ENCODE measurements at regions not wholly inside any gene's neighbourhood (a gene's known extent, or its start where the extent isn't known, plus 50 kb on each side); places are given as distances from the start of the nearest gene placed in this dataset.
"Not testable (repeated sequence)": the region's sequence is repeated elsewhere in the genome, so short reads cannot be mapped to it uniquely, and the experiment has no call there.

DNA sequence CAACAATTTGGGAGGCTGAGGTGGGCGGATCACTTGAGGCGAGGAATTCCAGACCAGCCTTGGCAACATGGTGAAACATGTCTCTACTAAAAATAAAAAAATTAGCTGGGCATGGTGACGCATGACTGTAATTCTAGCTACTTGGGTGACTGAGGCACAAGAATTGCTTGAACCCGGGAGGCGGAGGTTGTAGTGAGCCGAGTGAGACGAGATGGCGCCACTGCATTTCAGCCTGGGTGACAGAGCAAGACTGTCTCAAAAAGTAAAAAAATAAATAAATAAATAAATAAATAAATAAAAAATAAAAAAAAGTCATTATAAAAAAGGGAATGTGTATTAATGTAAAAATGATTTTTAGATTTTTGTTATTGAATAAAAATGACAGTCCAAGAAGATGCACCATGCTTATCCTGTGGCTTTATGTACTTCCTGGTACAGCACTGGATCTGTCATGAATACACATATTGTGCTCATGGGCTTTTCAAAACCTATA is 658.8 kb upstream of the LRRN3 start:
- H3K36me3 ChIP-seq (ENCODE audit: insufficient read depth, insufficient read length, low read length), result no peaks in the 10 kb centered on the region
- H3K9me3 ChIP-seq (ENCODE audit: insufficient read depth, low read length), result no peaks in the 10 kb centered on the region
- H3K27me3 ChIP-seq (ENCODE audit: insufficient read depth, insufficient read length), result no peaks in the 10 kb centered on the region
- H3K9ac ChIP-seq (ENCODE audit: insufficient read length, low read depth), result no peak overlapping the region
- no peak for DNase-seq (ENCODE audit: low read depth, low spot score)
- TF ChIP-seq SUZ12 (IDR thresholded peaks at IDR 0.05; ENCODE audit: extremely low read depth, insufficient read depth, insufficient read length) (no peak), ZNF274 (IDR thresholded peaks at IDR 0.05; ENCODE audit: low read depth, low read length) (no peak), YY1 (IDR thresholded peaks at IDR 0.05; ENCODE audit: insufficient read depth, insufficient read length) (no peak)
- no peaks in the 10 kb centered on the region for H3K4me1 ChIP-seq (ENCODE audit: insufficient read depth, insufficient read length)
- no peak overlapping the region for H3K4me3 ChIP-seq (ENCODE audit: insufficient read length, low read depth)

DNA sequence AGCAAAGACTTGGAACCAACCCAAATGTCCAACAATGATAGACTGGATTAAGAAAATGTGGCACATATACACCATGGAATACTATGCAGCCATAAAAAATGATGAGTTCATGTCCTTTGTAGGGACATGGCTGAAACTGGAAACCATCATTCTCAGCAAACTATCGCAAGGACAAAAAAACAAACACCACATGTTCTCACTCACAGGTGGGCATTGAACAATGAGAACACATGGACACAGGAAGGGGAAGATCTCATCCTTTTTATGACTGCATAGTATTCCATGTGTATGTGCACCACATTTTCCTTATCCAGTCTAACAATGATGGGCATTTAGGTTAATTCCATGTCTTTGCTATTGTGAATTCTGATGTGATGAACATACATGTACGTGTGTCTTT is 652.0 kb upstream of the LRRN3 start:
- not testable (repeated sequence) for H3K4me1 ChIP-seq (ENCODE audit: insufficient read depth, insufficient read length); H3K36me3 ChIP-seq (ENCODE audit: insufficient read depth, insufficient read length, low read length); H3K27me3 ChIP-seq (ENCODE audit: insufficient read depth, insufficient read length); DNase-seq (ENCODE audit: low read depth, low spot score); H3K4me3 ChIP-seq (ENCODE audit: insufficient read length, low read depth); H3K9ac ChIP-seq (ENCODE audit: insufficient read length, low read depth); H3K9me3 ChIP-seq (ENCODE audit: insufficient read depth, low read length)

DNA sequence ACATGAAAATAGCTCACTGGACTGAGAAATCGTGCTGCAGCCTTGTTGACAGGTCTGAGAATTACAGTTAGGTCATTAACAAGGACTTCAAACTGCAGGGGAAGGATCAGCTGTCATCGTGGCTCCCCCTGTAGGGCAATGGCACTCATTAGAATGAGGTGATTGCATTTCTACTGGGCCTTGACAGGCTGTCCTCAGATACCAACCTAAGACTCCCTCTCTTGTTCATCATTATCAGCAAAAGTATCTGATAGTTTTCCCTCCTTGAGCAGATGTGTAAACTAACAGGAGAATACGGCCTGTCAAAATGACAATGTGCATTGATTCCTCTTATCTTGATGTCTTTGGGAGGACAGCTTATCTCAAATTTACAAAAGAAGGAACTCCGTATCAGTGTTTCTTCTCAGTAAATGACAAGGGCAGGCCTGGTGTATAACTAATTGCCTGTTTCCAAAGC is 648.5 kb upstream of the LRRN3 start:
- Histone ChIP-seq H3K27me3 (ENCODE audit: insufficient read depth, insufficient read length) (no peaks in the 10 kb centered on the region), H3K4me1 (ENCODE audit: insufficient read depth, insufficient read length) (no peaks in the 10 kb centered on the region), H3K9me3 (ENCODE audit: insufficient read depth, low read length) (no peaks in the 10 kb centered on the region), H3K4me3 (ENCODE audit: insufficient read length, low read depth) (no peak overlapping the region), H3K9ac (ENCODE audit: insufficient read length, low read depth) (no peak overlapping the region), H3K36me3 (ENCODE audit: insufficient read depth, insufficient read length, low read length) (no peaks in the 10 kb centered on the region)
- TF ChIP-seq ZNF274 (IDR thresholded peaks at IDR 0.05; ENCODE audit: low read depth, low read length) (no peak), SUZ12 (IDR thresholded peaks at IDR 0.05; ENCODE audit: extremely low read depth, insufficient read depth, insufficient read length) (no peak), YY1 (IDR thresholded peaks at IDR 0.05; ENCODE audit: insufficient read depth, insufficient read length) (no peak)
- DNase-seq (ENCODE audit: low read depth, low spot score), result peak; percentile 64

DNA sequence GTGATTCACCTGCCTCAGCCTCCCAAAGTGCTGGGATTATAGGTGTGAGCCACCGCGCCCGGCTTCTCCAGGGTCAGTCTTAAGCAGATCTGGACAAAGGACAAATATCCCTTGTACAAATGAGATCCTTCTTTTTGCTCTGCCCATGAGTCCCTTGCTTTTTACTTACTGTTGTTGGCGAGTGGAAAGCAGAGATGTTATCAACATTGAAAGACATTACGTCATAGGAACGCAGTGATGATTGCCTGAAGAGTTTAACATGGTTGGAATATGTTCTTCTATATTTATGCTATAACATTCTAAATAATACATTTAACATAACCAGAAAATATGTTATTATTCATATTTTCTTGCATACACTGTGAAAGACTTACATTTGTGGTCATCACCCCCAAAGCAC is 644.3 kb upstream of the LRRN3 start:
- no peaks in the 10 kb centered on the region for H3K36me3 ChIP-seq (ENCODE audit: insufficient read depth, insufficient read length, low read length)
- no peak for DNase-seq (ENCODE audit: low read depth, low spot score)
- no peaks in the 10 kb centered on the region for H3K4me1 ChIP-seq (ENCODE audit: insufficient read depth, insufficient read length)
- H3K27me3 ChIP-seq (ENCODE audit: insufficient read depth, insufficient read length), result no peaks in the 10 kb centered on the region
- no peak overlapping the region for H3K4me3 ChIP-seq (ENCODE audit: insufficient read length, low read depth)
- no peak for TF ChIP-seq YY1 (IDR thresholded peaks at IDR 0.05; ENCODE audit: insufficient read depth, insufficient read length)
- TF ChIP-seq ZNF274 (IDR thresholded peaks at IDR 0.05; ENCODE audit: low read depth, low read length), result no peak
- no peak for TF ChIP-seq SUZ12 (IDR thresholded peaks at IDR 0.05; ENCODE audit: extremely low read depth, insufficient read depth, insufficient read length)
- H3K9me3 ChIP-seq (ENCODE audit: insufficient read depth, low read length), result no peaks in the 10 kb centered on the region
- no peak overlapping the region for H3K9ac ChIP-seq (ENCODE audit: insufficient read length, low read depth)

DNA sequence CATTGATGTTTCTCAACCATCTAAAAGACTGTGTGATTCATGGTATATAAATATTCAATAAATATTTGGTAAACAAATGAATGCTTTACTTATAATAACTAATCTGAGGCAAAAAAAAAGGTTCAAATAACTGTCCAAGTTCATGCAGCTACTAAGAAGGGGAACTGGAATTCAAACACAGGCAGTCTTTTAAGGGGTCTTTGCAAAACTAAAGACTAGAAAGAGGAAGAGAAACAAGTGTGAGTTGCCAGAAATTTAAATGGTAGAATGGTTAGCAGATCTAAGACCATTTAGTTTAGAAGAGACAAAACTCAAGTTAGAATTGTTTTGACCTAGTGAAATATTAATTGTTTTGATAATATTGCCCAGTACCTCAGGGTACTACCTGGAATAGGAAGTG is 642.0 kb upstream of the LRRN3 start:
- no peak for TF ChIP-seq ZNF274 (IDR thresholded peaks at IDR 0.05; ENCODE audit: low read depth, low read length)
- no peak for TF ChIP-seq SUZ12 (IDR thresholded peaks at IDR 0.05; ENCODE audit: extremely low read depth, insufficient read depth, insufficient read length)
- TF ChIP-seq YY1 (IDR thresholded peaks at IDR 0.05; ENCODE audit: insufficient read depth, insufficient read length), result no peak

DNA sequence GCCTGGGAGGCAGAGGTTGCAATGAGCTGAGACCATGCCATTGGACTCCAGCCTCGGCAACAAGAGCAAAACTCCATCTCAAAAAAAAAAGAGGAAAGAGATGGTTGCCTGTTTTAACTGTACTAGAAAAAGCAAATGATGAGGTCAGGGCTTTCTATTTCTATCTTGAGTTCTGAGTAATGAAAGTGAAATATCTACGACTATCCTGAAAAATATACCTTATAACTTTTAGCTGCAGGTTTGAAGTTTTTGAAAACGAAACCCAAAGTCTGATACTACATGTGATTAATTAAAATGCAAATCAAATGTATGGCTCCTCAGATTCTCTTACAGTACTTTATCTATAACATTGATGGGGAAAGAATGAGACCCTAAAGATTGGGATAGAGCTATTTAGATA is 636.2 kb upstream of the LRRN3 start:
- no peaks in the 10 kb centered on the region for H3K36me3 ChIP-seq (ENCODE audit: insufficient read depth, insufficient read length, low read length)
- no peak overlapping the region for H3K9ac ChIP-seq (ENCODE audit: insufficient read length, low read depth)
- no peaks in the 10 kb centered on the region for H3K4me1 ChIP-seq (ENCODE audit: insufficient read depth, insufficient read length)
- H3K4me3 ChIP-seq (ENCODE audit: insufficient read length, low read depth), result no peak overlapping the region
- DNase-seq (ENCODE audit: low read depth, low spot score), result no peak
- TF ChIP-seq SUZ12 (IDR thresholded peaks at IDR 0.05; ENCODE audit: extremely low read depth, insufficient read depth, insufficient read length) (no peak), ZNF274 (IDR thresholded peaks at IDR 0.05; ENCODE audit: low read depth, low read length) (no peak), YY1 (IDR thresholded peaks at IDR 0.05; ENCODE audit: insufficient read depth, insufficient read length) (no peak)
- H3K27me3 ChIP-seq (ENCODE audit: insufficient read depth, insufficient read length), result no peaks in the 10 kb centered on the region
- H3K9me3 ChIP-seq (ENCODE audit: insufficient read depth, low read length), result no peaks in the 10 kb centered on the region

More for the DNA sequence above, 642.0 kb upstream of the LRRN3 start:
- no peaks in the 10 kb centered on the region for H3K9me3 ChIP-seq (ENCODE audit: insufficient read depth, low read length)
- no peaks in the 10 kb centered on the region for H3K36me3 ChIP-seq (ENCODE audit: insufficient read depth, insufficient read length, low read length)
- H3K4me1 ChIP-seq (ENCODE audit: insufficient read depth, insufficient read length), result no peaks in the 10 kb centered on the region
- DNase-seq (ENCODE audit: low read depth, low spot score), result no peak
- no peaks in the 10 kb centered on the region for H3K27me3 ChIP-seq (ENCODE audit: insufficient read depth, insufficient read length)
- H3K4me3 ChIP-seq (ENCODE audit: insufficient read length, low read depth), result no peak overlapping the region
- H3K9ac ChIP-seq (ENCODE audit: insufficient read length, low read depth), result no peak overlapping the region

DNA sequence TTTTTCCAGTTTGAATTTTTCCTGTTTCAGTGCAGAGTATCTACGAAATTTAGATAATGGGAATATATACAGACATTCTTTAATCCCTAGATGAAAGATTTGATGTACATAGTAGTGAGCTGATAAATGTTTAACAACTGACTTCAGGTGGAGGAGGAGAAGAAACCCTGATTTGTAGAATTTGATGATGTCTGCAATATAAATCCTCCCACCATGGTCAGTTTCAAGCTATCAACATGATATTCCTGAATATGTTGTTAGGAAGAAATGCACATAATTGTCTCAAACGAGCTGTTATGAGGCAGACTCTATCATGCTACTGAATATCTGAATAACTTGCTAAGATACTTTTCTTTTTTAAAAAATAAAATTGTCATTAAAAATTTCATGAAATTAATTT is 629.3 kb upstream of the LRRN3 start:
- Histone ChIP-seq H3K36me3 (ENCODE audit: insufficient read depth, insufficient read length, low read length) (no peaks in the 10 kb centered on the region), H3K9me3 (ENCODE audit: insufficient read depth, low read length) (no peaks in the 10 kb centered on the region), H3K4me3 (ENCODE audit: insufficient read length, low read depth) (no peak overlapping the region), H3K9ac (ENCODE audit: insufficient read length, low read depth) (no peak overlapping the region), H3K4me1 (ENCODE audit: insufficient read depth, insufficient read length) (no peaks in the 10 kb centered on the region), H3K27me3 (ENCODE audit: insufficient read depth, insufficient read length) (no peaks in the 10 kb centered on the region)
- TF ChIP-seq ZNF274 (IDR thresholded peaks at IDR 0.05; ENCODE audit: low read depth, low read length) (no peak), SUZ12 (IDR thresholded peaks at IDR 0.05; ENCODE audit: extremely low read depth, insufficient read depth, insufficient read length) (no peak), YY1 (IDR thresholded peaks at IDR 0.05; ENCODE audit: insufficient read depth, insufficient read length) (no peak)
- no peak for DNase-seq (ENCODE audit: low read depth, low spot score)

DNA sequence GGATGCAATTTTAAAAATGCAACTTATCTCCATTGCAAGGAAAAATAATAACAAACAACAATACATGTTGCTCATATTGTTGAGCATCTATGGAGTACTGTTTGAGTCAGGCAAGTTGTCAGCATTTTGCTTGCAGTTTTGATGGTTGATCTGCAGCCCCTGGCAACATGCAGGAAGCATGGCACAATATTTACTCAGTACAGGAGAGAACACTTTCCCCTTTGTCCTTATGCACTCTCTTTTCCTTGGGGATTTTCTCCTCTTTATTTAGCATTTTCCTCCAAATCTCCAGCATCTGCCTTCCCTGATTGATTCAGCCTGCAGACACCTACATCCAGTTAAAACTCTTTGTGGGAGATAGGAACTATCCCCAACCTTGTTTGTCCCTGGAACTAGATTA is 620.5 kb upstream of the LRRN3 start:
- Histone ChIP-seq H3K4me1 (ENCODE audit: insufficient read depth, insufficient read length) (no peaks in the 10 kb centered on the region), H3K4me3 (ENCODE audit: insufficient read length, low read depth) (no peak overlapping the region), H3K9ac (ENCODE audit: insufficient read length, low read depth) (no peak overlapping the region), H3K9me3 (ENCODE audit: insufficient read depth, low read length) (no peaks in the 10 kb centered on the region), H3K27me3 (ENCODE audit: insufficient read depth, insufficient read length) (no peaks in the 10 kb centered on the region), H3K36me3 (ENCODE audit: insufficient read depth, insufficient read length, low read length) (no peaks in the 10 kb centered on the region)
- no peak for TF ChIP-seq YY1 (IDR thresholded peaks at IDR 0.05; ENCODE audit: insufficient read depth, insufficient read length)
- no peak for TF ChIP-seq ZNF274 (IDR thresholded peaks at IDR 0.05; ENCODE audit: low read depth, low read length)
- no peak for TF ChIP-seq SUZ12 (IDR thresholded peaks at IDR 0.05; ENCODE audit: extremely low read depth, insufficient read depth, insufficient read length)
- DNase-seq (ENCODE audit: low read depth, low spot score), result no peak

DNA sequence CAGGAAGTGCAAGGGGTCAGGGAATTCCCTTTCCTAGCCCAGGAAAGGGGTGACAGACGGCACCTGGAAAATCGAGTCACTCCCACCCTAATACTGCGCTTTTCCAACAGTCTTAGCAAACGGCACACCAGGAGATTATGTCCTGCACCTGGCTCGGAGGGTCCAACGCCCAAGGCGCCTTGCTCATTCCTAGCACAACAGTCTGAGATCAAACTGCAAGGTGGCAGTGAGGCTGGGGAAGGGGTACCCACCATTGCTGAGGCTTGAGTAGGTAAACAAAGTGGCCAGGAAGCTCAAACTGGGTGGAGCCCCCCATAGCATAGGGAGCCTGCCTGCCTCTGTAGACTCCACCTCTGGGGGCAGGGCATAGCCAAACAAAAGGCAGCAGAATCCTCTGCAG is 618.5 kb upstream of the LRRN3 start:
- not testable (repeated sequence) for H3K4me1 ChIP-seq (ENCODE audit: insufficient read depth, insufficient read length); DNase-seq (ENCODE audit: low read depth, low spot score); H3K27me3 ChIP-seq (ENCODE audit: insufficient read depth, insufficient read length); H3K36me3 ChIP-seq (ENCODE audit: insufficient read depth, insufficient read length, low read length); H3K4me3 ChIP-seq (ENCODE audit: insufficient read length, low read depth); H3K9ac ChIP-seq (ENCODE audit: insufficient read length, low read depth); H3K9me3 ChIP-seq (ENCODE audit: insufficient read depth, low read length)
